ENCODE measurements at regions not wholly inside any gene's neighbourhood (a gene's known extent, or its start where the extent isn't known, plus 50 kb on each side); places are given as distances from the start of the nearest gene placed in this dataset.

DNA sequence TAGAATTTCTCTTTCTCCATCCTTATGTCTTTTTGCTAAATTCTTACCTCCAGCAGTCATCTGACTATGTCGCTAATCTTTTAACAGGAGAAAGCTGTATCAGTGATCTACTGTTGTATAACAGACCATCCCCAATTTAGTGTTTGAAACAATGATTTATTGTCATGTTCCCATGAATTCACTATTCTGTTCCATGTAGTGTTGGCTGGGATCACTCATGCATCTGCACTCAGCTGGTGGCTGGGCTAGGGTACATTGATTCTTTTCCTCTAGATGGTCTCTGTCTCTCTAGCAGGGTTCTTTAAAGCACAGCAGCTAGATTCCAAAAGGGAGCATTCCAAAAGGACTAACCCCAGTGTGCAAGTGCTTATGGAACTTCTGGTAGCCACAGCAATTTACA lies 184.2 kb upstream of the FANCL start:
- Histone ChIP-seq H3K4me3 (ENCODE audit: control extremely low read depth in 1 of 5, extremely low read depth in 1 of 5, insufficient read depth in 1 of 5, low read depth in 2 of 5, low read length in 4 of 5) (no peak overlapping the region), H2AFZ (ENCODE audit: insufficient read depth, low read depth, low read length, poor library complexity, severe bottlenecking) (no peak overlapping the region), H3K79me2 (ENCODE audit: control insufficient read depth, insufficient read depth, low read length) (no peaks in the 10 kb centered on the region), H3K9ac (ENCODE audit: low read length) (no peak overlapping the region), H4K20me1 (ENCODE audit: control insufficient read depth, insufficient read depth, low read length, poor library complexity, severe bottlenecking) (no peaks in the 10 kb centered on the region), H3K4me1 (ENCODE audit: control insufficient read depth in 2 of 2, insufficient read depth in 2 of 2, low read length in 2 of 2) (peaks cover 0 to 9% of the 10 kb centered on the region in 2 donors), H3K27me3 (replicated peaks in 1 of 4; ENCODE audit: control extremely low read depth in 1 of 4, control insufficient read depth in 3 of 4, insufficient read depth in 4 of 4, low read length in 3 of 4) (peaks cover 0 to 14% (median 8%) of the 10 kb centered on the region in 4 experiments), H3K9me3 (ENCODE audit: control extremely low read depth in 1 of 3, control insufficient read depth in 2 of 3, insufficient read depth in 1 of 3, low read length in 2 of 3) (no peaks in the 10 kb centered on the region), H3K27ac (ENCODE audit: low read length in 2 of 2) (no peak overlapping the region), H3K36me3 (replicated peaks in 1 of 2; ENCODE audit: control extremely low read depth in 1 of 2, control insufficient read depth in 1 of 2, extremely low read depth in 1 of 2, insufficient read depth in 2 of 2, low read length in 1 of 2) (no peaks in the 10 kb centered on the region), H3K4me2 (replicated peaks; ENCODE audit: low read depth, low read length, poor library complexity, severe bottlenecking) (no peak overlapping the region)
- POLR2A ChIA-PET = no interaction called here
- no peak overlapping the region for H3K27ac Mint-ChIP-seq
- ATAC-seq (ENCODE audit: low read depth) (no peak), DNase-seq (no peak)
- TF ChIP-seq, protein P1, sequence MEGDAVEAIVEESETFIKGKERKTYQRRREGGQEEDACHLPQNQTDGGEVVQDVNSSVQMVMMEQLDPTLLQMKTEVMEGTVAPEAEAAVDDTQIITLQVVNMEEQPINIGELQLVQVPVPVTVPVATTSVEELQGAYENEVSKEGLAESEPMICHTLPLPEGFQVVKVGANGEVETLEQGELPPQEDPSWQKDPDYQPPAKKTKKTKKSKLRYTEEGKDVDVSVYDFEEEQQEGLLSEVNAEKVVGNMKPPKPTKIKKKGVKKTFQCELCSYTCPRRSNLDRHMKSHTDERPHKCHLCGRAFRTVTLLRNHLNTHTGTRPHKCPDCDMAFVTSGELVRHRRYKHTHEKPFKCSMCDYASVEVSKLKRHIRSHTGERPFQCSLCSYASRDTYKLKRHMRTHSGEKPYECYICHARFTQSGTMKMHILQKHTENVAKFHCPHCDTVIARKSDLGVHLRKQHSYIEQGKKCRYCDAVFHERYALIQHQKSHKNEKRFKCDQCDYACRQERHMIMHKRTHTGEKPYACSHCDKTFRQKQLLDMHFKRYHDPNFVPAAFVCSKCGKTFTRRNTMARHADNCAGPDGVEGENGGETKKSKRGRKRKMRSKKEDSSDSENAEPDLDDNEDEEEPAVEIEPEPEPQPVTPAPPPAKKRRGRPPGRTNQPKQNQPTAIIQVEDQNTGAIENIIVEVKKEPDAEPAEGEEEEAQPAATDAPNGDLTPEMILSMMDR (IDR thresholded peaks at IDR 0.05) = no peak
- no peak for TF ChIP-seq EZH2 (IDR thresholded peaks at IDR 0.05; ENCODE audit: borderline replicate concordance, insufficient read depth, low read depth, low read length, poor library complexity, severe bottlenecking)
- no CpG with 5 or more reads among the region's 1 CpG for WGBS (ENCODE audit: insufficient coverage)
- intact Hi-C loops (cut with micrococcal nuclease) = no loop called here
- no peak overlapping the region for H3K4me3 Mint-ChIP-seq
- CTCF ChIA-PET = no interaction called here
- H3K9me3 Mint-ChIP-seq (ENCODE audit: insufficient read depth) = no peaks in the 10 kb centered on the region
- H3K27me3 Mint-ChIP-seq = peaks cover 42% of the 10 kb centered on the region
- peaks cover 18% of the 10 kb centered on the region for H3K4me1 Mint-ChIP-seq

- Histone ChIP-seq H3K36me3 (replicated peaks in 1 of 2; ENCODE audit: control extremely low read depth in 1 of 2, control insufficient read depth in 1 of 2, extremely low read depth in 1 of 2, insufficient read depth in 2 of 2, low read length in 1 of 2) (no peaks in the 10 kb centered on the region), H3K79me2 (ENCODE audit: control insufficient read depth, insufficient read depth, low read length) (no peaks in the 10 kb centered on the region), H3K9ac (ENCODE audit: low read length) (no peak overlapping the region), H3K4me2 (replicated peaks; ENCODE audit: low read depth, low read length, poor library complexity, severe bottlenecking) (no peak overlapping the region), H3K27me3 (replicated peaks in 1 of 4; ENCODE audit: control extremely low read depth in 1 of 4, control insufficient read depth in 3 of 4, insufficient read depth in 4 of 4, low read length in 3 of 4) (no peaks in the 10 kb centered on the region), H3K4me3 (ENCODE audit: control extremely low read depth in 1 of 5, extremely low read depth in 1 of 5, insufficient read depth in 1 of 5, low read depth in 2 of 5, low read length in 4 of 5) (no peak overlapping the region), H3K4me1 (ENCODE audit: control insufficient read depth in 2 of 2, insufficient read depth in 2 of 2, low read length in 2 of 2) (no peaks in the 10 kb centered on the region), H2AFZ (ENCODE audit: insufficient read depth, low read depth, low read length, poor library complexity, severe bottlenecking) (no peak overlapping the region), H4K20me1 (ENCODE audit: control insufficient read depth, insufficient read depth, low read length, poor library complexity, severe bottlenecking) (no peaks in the 10 kb centered on the region), H3K9me3 (ENCODE audit: control extremely low read depth in 1 of 3, control insufficient read depth in 2 of 3, insufficient read depth in 1 of 3, low read length in 2 of 3) (no peaks in the 10 kb centered on the region), H3K27ac (ENCODE audit: low read length in 2 of 2) (no peak overlapping the region)
- Mint-ChIP-seq H3K4me1 (no peaks in the 10 kb centered on the region), H3K9me3 (ENCODE audit: insufficient read depth) (no peaks in the 10 kb centered on the region), H3K4me3 (no peak overlapping the region), H3K27me3 (peaks cover 7% of the 10 kb centered on the region), H3K27ac (no peak overlapping the region)
- TF ChIP-seq EZH2 (IDR thresholded peaks at IDR 0.05; ENCODE audit: borderline replicate concordance, insufficient read depth, low read depth, low read length, poor library complexity, severe bottlenecking) = no peak
- TF ChIP-seq, protein P1 (IDR thresholded peaks at IDR 0.05) = no peak
- DNase-seq (no peak), ATAC-seq (ENCODE audit: low read depth) (no peak)
- ChIA-PET POLR2A (no interaction called here), CTCF (no interaction called here)
- intact Hi-C loops (cut with micrococcal nuclease) = no loop called here
- WGBS (ENCODE audit: insufficient coverage) = 89% methylated on average over 2 of the region's 2 CpGs
Observed at GRCh38 chr2:58419983-58420382, 178.9 kb upstream of the FANCL start.
